Fibroblast of the aortic adventitia (primary cell): ENCODE measurements at regions not wholly inside any gene's neighbourhood (a gene's known extent, or its start where the extent isn't known, plus 50 kb on each side); places are given as distances from the start of the nearest gene placed in this dataset.

Source experiments
- DNase-seq: peaks from one replicate; pipeline ENCODE4 v3.0.0-alpha.2; 2010; ENCODE audit warnings: low read depth
- H3K4me3 ChIP-seq: 2 replicates; pipeline ENCODE4 v1.5.1; 2011; ENCODE audit warnings: low read depth, mild to moderate bottlenecking, control low read depth, low read length, moderate library complexity
- CTCF ChIP-seq: IDR thresholded peaks from 2 replicates; pipeline ENCODE4 v1.5.1; 2011; ENCODE audit warnings: mild to moderate bottlenecking, low read length, control low read depth, inconsistent platforms; ENCODE audit not compliant: insufficient read depth

GRCh38 chr14:41392226-41392625 is 214.4 kb upstream of the LRFN5 start:
- no peak for DNase-seq
- no peak for TF ChIP-seq CTCF

GRCh38 chr14:41389355-41389754 is 217.3 kb upstream of the LRFN5 start:
- no peak for TF ChIP-seq CTCF
- DNase-seq: no peak
- no peak overlapping the region for H3K4me3 ChIP-seq

More at GRCh38 chr14:41392226-41392625, 214.4 kb upstream of the LRFN5 start:
- H3K4me3 ChIP-seq: no peak overlapping the region

GRCh38 chr14:41385797-41386196 is 220.9 kb upstream of the LRFN5 start:
- no peak for DNase-seq
- H3K4me3 ChIP-seq: no peak overlapping the region
- TF ChIP-seq CTCF: no peak

GRCh38 chr14:41380017-41380416 is 226.7 kb upstream of the LRFN5 start:
- H3K4me3 ChIP-seq: no peak overlapping the region
- no peak for TF ChIP-seq CTCF
- no peak for DNase-seq

GRCh38 chr14:41378526-41378925 is 228.2 kb upstream of the LRFN5 start:
- no peak for TF ChIP-seq CTCF
- H3K4me3 ChIP-seq: no peak overlapping the region
- DNase-seq: no peak

- DNase-seq: no peak
- TF ChIP-seq CTCF: no peak
- no peak overlapping the region for H3K4me3 ChIP-seq
Observed at GRCh38 chr14:41377932-41378331, 228.7 kb upstream of the LRFN5 start.

- no peak overlapping the region for H3K4me3 ChIP-seq
- no peak for TF ChIP-seq CTCF
- DNase-seq: no peak
Observed at GRCh38 chr14:41374092-41374491, 232.6 kb upstream of the LRFN5 start.
